PFSK-1 (cell line): ENCODE measurements at regions not wholly inside any gene's neighbourhood (a gene's known extent, or its start where the extent isn't known, plus 50 kb on each side); places are given as distances from the start of the nearest gene placed in this dataset.

Experiments used
- FOXP2 ChIP-seq: optimal IDR thresholded peaks from 2 replicates; pipeline ENCODE3; 2011; ENCODE audit warnings: borderline replicate concordance, control low read depth, inconsistent platforms; ENCODE audit not compliant: insufficient read depth; ENCODE audit errors: extremely low read length, extremely low read depth
- POLR2AphosphoS5 ChIP-seq: IDR thresholded peaks from 2 replicates; pipeline ENCODE4 v1.6.1; 2012; ENCODE audit warnings: low read depth, mild to moderate bottlenecking, control low read depth, low read length, moderate library complexity
- SIN3A ChIP-seq: IDR thresholded peaks from 2 replicates; pipeline ENCODE4 v1.6.1; 2012; ENCODE audit warnings: mild to moderate bottlenecking, low read length, moderate library complexity, borderline replicate concordance; ENCODE audit not compliant: insufficient read depth
- TAF1 ChIP-seq: IDR thresholded peaks from 2 replicates; pipeline ENCODE4 v1.6.1; 2012; ENCODE audit warnings: low read length, control low read depth, borderline replicate concordance; ENCODE audit not compliant: insufficient read depth
- TF ChIP-seq, protein P1 (sequence below), 2 experiments: IDR thresholded peaks; 2 replicates each; pipeline versions ENCODE4 v1.6.1 to v1.8.0; 2011 to 2012; ENCODE audit warnings: low read depth in 2 of 2, low read length in 2 of 2, control low read depth in 1 of 2, inconsistent platforms in 1 of 2, mild to moderate bottlenecking in 1 of 2, moderate library complexity in 1 of 2; ENCODE audit not compliant: insufficient read depth in 1 of 2

DNA sequence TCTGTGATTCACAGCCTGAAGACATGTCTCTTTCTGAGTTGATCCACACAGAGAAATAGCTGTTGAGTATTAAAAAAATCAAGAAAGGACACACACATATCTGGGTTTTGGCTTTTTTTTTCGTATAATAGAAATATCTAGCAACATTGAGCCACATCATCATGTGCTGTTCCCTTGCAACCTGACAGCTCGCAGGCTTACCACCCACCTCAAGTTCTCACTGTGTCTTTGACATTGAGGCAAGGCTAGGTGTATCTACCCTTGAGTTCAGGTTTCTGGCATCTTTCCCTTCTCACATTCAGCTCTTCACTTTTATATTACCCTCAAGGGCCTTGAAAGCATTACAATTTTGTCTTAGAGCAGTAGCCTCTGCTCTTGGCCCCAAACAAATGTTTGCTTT lies 490.3 kb upstream of the KIRREL3 start:
- no peak for TF ChIP-seq TAF1
- no peak for TF ChIP-seq POLR2AphosphoS5
- TF ChIP-seq, protein P1, sequence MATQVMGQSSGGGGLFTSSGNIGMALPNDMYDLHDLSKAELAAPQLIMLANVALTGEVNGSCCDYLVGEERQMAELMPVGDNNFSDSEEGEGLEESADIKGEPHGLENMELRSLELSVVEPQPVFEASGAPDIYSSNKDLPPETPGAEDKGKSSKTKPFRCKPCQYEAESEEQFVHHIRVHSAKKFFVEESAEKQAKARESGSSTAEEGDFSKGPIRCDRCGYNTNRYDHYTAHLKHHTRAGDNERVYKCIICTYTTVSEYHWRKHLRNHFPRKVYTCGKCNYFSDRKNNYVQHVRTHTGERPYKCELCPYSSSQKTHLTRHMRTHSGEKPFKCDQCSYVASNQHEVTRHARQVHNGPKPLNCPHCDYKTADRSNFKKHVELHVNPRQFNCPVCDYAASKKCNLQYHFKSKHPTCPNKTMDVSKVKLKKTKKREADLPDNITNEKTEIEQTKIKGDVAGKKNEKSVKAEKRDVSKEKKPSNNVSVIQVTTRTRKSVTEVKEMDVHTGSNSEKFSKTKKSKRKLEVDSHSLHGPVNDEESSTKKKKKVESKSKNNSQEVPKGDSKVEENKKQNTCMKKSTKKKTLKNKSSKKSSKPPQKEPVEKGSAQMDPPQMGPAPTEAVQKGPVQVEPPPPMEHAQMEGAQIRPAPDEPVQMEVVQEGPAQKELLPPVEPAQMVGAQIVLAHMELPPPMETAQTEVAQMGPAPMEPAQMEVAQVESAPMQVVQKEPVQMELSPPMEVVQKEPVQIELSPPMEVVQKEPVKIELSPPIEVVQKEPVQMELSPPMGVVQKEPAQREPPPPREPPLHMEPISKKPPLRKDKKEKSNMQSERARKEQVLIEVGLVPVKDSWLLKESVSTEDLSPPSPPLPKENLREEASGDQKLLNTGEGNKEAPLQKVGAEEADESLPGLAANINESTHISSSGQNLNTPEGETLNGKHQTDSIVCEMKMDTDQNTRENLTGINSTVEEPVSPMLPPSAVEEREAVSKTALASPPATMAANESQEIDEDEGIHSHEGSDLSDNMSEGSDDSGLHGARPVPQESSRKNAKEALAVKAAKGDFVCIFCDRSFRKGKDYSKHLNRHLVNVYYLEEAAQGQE (IDR thresholded peaks at IDR 0.05; ENCODE audit: insufficient read depth in 1 of 2, low read depth in 2 of 2, low read length in 2 of 2) = no peak
- TF ChIP-seq SIN3A = no peak
- no peak for TF ChIP-seq FOXP2
